ENCODE measurements at regions not wholly inside any gene's neighbourhood (a gene's known extent, or its start where the extent isn't known, plus 50 kb on each side); places are given as distances from the start of the nearest gene placed in this dataset.

DNA sequence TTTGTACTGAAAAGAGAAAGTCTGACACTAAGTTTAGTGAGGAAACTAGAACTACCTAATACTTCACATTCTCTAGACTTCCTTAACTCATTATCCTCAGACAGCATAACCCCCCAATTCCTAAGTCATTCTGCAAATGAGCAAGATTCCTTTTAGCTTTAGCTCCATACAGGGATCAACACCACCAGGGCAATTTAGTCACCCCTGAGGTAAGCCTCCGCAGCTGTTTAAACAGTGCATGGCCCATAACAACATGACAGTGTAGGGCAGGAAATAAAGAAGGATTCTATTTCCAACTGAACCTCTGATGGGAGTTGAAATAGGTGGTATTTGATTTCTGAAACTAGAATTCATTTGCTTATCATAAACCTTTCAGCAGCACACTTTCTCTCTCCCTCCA, 112.8 kb upstream of the DKK2 start:
- no peak for DNase-seq

DNA sequence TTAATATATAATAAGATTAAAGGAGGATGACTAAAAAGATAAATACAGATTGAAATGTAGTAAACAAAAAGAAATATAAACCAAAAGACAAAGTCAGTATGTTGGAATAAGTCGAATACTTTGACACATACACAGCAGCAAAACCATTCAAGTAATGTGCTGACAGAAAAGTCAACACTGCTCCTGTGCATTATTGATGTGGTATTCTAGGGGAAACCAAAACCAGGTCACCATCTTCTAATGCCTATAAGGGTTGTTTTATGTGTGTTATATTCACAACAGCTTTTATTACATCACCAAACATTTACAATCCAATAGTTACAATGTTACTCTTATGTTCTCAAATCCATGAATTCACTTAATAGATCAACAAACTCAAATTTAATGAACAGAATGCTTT, 111.8 kb upstream of the DKK2 start:
- DNase-seq: no peak

DNA sequence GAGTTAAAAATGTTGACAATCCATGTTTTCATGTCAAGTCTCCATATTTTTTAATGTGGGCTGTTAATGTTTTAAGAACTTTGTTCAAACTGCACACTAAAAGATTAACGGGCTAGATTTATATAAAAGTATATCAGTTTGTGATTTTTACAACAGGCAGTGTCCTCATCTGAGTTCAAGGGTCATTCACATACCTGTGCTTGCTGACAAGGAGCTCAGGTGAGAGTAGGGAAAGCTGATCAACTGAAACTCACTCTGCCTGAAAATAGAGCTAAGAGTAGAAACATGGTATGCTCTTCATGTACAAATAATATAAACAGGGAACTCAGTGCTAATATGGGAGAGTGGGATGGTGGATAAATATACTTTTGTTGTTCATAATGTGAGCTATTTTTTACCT, 102.3 kb upstream of the DKK2 start:
- no peak for DNase-seq

DNA sequence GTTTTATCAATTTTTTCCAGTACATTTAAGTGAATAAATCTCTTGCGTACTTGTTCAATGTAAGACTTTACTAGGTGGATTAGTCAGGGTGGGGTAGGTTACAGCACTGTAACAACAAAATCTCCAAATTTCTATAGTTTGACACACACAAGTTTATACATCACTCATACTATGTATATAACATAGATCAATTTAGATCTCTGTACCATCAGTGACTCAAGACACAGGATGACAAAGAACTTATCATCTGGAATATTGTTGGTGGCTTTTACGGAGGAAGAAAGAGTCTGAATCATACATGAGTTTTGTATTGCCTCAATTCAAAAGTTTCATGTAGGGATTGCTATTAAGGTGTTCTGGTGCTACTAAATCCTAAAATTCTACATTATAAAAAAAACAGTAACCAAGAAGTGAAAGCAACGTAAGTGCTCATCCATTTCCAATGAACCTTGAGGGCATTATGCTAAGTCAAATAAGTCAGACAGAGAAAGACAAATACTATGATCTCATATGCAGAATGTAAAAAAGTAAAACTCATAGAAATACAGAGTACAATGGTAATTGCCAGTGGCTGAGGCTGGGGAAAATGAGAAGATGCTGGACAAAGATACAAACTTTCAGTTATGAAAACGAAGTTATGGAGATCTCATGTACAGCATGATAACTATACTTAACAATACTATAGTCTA, 98.0 kb upstream of the DKK2 start:
- DNase-seq: no peak

DNA sequence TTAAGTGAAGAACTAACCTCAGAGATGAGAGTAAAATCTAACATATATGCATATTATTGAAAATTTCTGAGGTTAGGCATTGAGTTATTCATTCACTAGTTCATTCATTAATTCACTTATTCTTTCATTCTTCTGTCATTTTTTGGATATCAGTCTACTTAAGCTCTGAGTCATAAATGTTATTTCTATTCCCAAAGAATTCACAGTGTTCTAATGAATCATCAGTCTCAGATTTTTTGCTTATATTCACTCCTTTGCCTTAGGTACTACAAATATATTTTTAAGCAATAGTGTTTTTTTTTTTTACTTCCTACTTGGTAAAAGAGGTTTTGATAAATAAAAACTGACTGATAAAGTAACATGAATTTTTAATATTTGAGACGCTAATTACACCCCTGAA, 95.2 kb upstream of the DKK2 start:
- no peak for DNase-seq

DNA sequence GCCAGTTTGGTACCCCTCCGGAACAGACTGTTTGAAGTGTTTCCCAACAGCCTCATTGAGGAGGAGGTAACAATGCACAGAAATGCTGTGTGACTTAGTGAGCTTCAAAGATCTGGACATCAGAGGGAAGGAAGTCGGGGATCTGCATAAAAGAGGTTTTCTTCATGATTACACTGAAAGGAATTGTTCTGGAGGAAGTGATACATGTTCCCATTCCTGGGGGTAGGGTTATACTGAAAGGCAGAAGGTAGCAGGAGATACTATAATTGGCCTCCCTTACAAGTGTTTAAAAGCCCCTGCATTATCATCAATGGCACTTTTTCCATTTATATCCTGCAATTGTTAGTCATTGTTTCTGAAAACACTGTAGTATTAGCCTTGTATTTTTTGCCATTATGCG, 94.0 kb upstream of the DKK2 start:
- no peak for DNase-seq

DNA sequence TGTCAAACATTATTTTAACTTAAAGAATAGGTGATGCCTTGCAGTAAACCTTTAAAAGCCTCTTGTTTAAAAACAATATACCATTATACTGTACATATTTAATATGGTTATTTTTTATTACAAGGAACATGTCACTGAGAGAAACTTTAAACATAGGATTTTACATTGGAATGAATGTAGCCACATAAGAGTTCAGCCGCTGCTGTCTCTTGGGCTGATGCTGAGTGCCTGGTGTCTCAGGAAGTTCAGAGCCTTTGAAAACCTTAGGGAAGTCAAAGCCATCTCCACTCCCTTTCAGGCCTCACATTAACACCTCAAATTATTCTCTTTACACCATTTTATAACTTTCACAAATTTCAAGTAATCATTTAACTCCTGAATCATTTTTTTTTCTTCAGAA, 93.5 kb upstream of the DKK2 start:
- DNase-seq: no peak

DNA sequence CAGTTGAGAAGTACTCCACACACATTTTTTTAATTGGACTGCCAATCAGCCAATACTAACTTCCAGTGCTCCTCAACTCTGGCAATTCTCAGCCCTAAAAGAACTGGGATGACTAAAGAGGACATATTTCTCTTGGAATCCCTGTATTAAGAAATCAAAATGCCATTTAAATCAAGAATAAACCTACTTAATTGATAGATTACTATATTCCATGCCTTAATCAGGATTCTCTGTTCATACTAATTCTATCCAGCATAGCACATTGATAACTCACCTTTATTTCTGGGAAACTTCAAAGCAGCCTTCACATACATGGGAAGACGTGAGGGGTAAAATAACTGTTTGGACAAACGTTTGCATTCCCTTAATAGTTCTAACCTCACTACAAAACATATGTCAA, 93.0 kb upstream of the DKK2 start:
- no peak for DNase-seq

DNA sequence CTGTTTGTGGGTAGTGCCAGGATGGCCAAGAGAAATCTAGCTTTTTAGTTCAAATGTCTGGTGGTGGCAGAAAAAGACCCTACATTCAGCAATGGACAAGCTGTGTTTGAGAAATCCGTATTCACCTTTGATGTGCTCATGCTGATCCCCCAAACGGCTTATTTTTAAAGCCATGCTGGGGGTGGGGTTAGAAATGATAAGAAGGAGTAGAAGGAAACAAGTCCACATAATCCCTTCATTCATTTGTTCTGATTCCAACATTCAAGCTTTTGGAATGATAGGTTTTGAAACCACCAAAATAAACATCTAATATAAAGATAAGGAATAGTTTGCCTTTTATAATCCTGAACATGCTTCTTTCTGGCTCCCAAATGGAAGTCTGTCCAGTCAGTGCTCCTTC, 92.0 kb upstream of the DKK2 start:
- no peak for DNase-seq

DNA sequence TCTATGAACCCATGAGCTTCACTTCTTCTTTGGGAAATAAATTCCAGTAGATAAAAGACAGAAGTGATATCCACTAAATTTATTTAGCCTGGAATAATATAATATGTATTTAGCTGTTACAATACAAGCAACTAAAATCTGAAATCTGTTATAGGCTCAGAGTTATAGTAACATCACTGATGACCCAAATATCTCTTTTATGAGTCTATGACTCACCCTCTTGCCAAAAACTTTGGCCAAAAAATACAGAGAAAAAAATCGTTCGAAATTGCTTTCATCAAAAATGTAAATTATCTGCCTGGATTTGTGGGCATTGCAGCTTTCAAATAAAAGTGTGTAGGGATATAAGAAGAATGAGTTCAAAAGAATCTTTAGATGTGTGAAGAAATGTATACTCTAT, 89.4 kb upstream of the DKK2 start:
- no peak for DNase-seq

DNA sequence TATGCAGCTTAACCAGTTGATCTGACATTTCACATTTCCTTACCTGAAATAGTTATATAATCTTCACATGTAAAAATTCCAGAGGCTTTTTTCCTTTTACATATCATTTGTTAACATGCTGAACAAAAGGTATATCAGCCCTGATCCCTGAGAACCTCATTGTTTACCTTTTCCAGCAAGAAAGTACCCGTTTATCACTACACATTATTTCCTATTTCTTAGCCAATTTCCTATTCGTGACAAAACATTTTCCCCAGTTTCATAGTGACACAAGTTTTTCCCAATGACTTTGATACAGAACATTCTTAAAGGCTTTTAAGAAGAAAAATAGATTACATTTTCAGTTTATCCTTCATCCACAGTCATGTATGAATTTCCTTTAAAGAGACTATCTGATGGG, 86.6 kb upstream of the DKK2 start:
- no peak for DNase-seq

DNA sequence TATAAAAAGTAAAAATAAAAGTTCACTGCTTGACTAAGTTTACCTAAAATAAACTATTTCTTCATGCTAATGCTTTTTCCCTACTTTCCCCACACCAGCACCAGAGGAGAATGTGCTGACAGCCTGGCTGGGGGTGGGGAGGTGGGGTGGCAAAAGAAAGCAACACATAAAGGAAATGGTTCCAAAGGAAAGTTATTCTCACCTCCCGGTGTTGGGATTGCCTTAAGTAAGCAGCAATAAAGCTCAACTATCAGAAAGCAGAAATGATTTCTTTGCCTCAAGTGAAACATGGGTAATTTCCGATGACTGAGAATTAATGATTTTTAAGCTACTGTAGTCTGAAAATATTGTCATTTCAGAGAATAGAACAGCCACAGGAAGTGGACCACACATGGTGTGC, 84.5 kb upstream of the DKK2 start:
- DNase-seq: no peak

DNA sequence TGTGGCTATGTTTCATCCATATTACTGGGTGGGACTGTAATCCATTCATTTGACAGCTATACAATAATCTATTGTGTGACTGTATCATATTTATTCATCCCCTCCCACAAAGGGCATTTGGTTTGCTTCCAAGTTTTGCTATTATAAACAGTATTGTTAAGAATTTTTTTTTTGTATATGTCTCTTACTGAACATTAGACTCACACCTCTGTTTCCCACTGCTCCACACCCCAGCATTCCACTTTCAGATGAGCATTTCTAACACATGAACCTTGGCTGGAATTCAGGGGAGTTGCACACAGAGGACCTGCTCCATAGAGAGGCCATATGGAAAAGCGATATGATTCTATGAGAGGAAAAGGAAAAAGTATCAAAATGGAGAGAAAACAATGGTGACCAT, 81.6 kb upstream of the DKK2 start:
- DNase-seq: no peak

DNA sequence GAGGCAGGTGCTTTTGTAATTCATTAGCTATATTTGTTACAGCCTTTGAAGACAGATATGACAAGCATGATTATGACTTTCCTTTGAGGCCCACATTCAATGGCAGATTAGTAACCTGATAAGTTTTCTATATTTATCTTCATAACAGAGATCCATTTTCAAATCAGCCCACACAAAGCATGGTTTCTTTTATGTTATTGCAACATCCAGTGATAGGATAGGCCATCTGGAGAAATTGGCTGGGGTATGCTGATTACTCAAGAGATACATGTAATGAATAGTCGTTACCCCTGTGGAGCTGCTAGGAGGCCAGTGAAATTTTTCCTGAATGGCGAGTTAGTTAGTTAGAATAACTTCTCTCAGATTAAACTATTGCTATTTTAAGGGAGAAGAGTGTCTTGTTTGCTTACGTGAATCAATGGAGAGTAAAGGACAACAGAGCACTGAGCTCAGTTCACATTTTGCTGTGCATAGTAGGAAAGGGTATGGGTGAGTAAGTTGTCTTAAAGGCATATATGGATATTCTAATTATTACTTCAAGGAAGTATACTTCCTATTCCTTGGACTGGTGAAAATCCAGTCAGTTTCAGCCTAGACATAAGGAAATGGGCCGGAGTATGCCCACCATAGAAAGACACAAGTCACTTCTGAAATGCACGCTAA, 79.2 kb upstream of the DKK2 start:
- DNase-seq: no peak

GRCh38 chr4:107114059-107114458, 77.9 kb upstream of the DKK2 start:
- DNase-seq: no peak

GRCh38 chr4:107098401-107098800, 62.3 kb upstream of the DKK2 start:
- DNase-seq: no peak

DNA sequence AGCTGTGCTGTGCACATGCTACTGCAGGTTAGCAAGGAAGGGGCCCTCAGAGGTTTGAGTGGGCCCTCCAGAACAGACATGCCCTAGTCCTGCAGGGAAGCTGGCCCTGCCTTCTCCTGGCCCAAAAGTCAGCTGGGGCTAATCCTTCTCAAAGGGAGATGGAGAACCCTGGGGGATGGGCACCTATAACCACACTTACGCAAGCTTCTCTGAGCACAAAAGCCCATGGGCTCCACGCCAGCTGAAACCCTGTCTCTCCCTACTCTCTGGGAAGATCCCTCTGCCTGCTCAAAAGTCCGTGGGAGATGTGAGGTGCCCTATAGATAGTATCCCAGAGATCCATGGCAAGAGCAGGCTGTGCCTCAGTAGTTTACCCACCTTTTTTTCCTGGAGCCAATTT, 58.9 kb upstream of the DKK2 start:
- DNase-seq: no peak

DNA sequence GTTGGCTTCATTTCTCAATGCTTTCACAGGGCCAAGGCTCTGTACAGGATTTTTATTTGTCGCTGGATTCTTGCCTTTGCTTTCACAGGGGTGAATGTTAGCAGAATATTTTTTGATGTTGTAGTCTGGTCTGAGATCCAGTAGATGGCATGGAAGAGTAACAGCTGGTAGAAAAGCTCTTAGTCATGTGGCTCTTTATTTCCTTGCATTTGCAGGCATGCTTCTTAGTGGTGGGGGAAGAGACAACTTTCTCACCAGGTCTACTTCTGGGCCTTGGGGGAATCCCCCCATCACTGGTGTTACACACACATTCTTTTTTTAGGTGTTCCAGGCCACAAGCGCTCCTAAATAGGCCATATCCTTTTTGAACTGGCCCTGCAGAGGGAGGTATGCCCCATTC, 58.2 kb upstream of the DKK2 start:
- no peak for DNase-seq

Measured in activated T-cell treated with anti-CD3 and anti-CD28 coated beads, Interleukin-2, amount 50 U/mL, for 1 hour (primary cell).